ENCODE measurements at regions not wholly inside any gene's neighbourhood (a gene's known extent, or its start where the extent isn't known, plus 50 kb on each side); places are given as distances from the start of the nearest gene placed in this dataset.

DNA sequence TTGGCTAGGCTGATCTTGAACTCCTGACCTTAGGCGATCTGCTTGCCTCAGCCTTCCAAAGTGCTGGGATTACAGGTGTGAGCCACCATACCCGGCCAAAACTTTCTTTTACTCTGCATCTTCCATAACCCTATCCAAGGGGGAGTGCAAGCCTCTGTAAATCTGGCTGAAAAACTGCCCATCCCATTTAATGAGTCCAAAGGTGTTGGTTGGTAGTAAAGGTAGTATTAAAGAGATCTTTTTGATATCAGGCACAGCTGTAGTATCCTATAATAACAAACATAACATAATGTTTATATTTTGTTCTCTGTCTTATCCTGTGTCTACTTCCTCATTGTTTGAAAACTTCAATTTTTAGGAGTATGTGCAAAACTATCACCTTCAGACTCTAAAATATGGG lies 559.8 kb upstream of the ATXN8OS start:
- TF ChIP-seq CTCF (IDR thresholded peaks at IDR 0.05; ENCODE audit: insufficient read depth, low read depth, low read length) (no peak), EZH2 (IDR thresholded peaks at IDR 0.05; ENCODE audit: insufficient read depth, low read length) (no peak)
